ENCODE measurements at regions not wholly inside any gene's neighbourhood (a gene's known extent, or its start where the extent isn't known, plus 50 kb on each side); places are given as distances from the start of the nearest gene placed in this dataset.

DNA sequence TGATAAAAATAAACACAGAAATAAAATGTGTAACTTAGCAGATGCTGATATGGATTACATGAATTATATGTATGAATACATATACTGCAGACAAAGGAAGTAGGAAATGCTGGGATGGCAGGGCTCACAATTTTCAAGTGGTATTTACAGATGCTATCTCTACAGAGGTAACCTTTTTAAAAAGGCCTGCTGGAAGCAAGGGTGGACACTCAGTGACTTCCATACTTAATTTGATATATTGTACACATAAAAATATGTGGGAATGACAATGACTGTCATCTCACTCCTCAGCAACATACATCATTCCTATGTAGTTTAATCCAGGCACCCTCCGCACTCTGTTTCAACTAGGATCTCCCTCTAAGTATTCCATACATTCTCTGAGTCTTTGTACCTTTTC, 452.9 kb downstream of the DTHD1 start:
- no peak for DNase-seq

DNA sequence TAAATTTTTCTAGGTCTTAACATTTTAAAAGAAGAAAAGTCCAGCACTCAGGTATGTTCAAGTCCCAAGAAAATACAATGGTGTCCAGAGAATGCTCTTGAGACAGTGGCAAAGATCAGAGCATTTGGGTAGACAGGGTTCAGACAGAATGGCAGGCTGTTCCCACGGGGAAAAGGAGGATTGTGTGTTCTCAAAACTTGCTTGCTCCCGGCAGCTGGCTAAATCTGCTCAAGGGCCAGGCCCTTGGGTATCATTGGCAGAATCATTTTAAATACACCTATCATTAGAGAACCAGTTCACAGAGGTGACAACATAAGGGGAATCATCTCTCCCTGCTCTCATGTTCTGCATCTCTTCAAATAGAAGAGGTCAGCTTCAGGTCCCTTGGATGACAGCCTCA, 456.3 kb downstream of the DTHD1 start:
- no peak for DNase-seq

DNA sequence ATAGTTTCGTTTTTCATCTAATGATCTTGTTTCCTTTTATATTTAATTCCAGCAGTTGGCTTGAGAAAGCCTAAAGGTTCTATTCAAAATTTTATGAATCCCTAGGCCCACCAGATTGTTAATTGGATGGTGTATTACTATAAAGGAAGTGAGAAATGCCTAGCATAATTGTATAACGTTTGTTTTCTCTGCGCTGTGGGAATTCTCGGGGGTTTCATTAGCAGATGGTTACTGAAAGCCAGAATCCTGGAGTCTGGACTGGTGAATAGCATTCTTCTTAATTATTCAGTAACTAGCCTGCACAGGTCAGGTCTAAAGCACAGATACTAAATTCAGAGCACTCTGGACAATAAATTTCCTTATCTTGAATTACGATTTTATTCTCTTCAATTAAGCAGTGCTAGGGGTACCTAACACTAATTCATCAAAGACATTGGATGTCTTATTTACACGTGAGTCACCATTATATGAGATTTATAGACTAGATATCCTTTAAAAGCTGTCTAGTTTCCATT, 459.4 kb downstream of the DTHD1 start:
- DNase-seq: no peak

DNA sequence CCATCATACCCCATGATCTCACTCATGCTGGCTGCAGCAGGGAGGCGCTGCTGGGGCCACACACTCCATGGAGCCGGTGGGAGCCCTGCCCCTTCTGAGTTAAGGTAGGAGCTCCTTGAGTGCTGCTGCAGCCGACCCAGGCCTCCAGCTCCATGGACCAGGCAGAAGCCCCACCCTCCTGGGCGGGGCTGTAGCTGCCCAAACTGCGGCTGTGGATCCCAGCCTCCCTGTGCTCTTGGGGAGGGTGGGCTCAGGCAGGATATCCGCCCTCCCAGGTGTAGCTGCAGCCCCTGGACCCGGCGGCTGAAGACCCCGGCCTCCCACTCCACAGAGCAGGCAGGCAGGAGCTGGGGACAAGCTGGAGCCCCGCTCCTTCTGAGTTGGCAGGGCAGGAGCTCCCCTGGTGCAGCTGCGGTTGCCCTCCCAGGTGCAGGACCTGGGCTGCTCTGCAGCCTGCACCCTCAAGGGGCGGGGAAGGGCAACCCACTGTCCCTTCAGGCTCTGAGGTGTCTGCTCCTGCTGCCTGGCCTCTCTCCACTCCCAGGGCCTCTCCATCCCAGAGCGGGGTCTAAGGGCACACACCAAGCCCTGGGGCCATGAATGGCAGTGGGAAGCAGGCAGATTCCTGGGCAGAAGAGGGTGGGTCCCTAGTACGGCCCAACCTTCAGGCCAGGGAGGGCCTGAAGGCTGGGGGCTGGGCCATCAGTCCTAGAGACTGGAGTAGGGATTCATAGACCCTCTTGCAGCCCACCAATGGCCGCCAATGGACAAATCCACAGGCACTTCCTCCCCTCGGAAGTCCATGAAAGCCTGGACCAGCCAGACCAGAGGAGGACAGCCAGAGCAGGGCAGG, 466.1 kb downstream of the DTHD1 start:
- DNase-seq: no peak

DNA sequence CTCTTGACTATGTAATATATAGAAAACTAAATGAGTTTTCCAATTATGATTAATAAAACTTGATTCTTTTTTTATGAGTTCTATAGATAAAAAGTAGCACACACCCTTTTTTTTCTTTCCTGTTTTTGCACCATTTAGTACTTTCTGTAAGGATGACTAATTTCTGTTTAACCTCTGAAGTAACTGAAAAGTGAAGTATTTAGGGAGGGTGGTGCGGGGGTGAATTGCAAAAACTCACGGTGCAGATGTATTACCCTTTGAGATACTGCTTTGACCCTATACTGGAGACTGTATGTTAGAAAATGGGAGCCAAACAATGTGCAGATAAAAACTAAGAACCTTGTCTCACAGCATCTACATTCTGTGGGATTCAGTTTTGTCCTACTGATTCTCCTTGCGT, 471.6 kb downstream of the DTHD1 start:
- no peak for DNase-seq

DNA sequence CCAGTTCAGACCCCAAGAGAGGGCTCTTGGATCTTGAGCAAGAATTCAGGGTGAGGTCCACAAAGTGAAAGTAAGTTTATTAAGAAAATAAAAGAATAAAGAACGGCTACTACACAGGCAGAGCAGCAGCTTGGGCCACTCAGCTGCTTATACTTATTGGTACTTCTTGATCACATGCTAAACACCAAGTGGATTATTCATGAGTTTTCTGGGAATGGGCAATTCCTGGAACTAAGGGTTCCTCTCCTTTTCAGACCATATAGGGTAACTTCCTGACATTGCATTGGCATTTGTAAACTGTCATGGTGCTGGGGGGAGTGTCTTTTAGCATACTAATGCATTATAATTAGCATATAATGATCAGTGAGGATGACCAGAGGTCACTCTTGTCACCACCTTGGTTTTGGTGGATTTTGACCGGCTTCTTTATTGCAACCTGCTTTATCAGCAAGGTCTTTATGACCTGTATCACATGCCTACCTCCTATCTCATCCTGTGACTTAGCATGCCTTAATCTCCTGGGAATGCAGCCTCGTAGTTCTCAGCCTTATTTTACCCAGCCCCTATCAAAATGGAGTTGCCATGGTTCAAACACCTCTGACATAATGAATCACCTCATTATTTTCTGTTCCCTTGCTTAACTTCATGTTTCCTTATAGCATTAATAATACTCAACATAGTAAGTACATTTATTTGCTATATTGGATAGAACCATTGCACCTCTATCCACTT, 476.3 kb downstream of the DTHD1 start:
- DNase-seq: no peak

DNA sequence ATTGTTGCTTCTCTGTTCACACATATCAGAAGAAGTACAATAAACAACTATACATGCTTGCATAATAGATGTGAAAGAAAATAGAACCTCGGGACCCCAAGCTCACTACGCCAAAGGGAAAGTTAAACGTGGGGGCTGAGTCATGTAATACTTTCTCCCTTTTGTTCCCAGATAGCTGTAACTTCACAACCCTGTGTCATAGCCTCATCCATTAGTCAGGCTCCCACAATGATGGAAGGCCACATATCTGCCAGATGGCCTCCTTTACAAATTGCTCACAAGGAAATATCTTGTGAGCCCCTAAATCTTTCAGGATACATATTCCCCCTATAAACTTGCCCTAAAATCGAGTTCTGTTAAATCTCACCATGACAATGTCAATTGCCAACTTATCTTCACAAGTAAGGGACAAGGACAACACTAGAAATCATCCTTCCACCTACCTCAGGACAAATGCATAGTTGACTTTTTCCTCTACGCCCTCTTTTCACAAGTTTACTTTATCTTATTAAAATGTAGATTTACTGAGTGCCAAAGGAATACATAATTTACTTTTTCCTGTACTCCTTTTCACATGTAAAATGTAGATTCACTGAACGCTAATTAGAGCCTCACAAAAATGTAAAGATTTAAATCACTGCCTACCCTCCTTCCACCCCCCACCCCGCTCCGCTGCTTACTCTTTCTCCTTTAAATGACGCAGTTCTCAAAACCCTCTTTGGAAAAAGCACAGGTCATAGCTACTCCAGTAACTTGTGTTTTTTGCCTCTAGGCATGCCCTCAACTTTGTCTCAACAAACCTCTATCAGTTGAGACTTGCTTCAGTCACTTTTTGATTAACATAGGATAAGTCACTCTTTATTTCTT, 477.1 kb downstream of the DTHD1 start:
- no peak for DNase-seq

DNA sequence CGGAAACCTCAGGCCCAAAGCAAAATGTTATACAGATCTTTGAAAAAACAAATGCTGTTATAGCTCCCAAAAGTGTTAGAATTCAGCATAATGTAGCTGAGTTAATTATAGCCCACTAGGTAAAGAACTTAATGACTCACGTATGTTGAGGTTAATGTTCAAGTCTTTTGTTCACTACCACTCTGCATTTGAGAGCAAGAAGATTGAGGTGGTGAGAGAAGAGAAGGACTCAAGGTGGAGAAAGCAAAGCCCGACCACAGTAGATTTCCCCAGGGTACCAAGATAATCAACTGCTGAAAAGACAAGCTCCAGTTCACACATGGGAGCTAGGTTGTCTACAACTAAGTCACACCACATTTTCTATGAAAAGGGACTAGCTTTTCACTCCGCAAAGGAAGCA, 480.2 kb downstream of the DTHD1 start:
- DNase-seq: no peak

DNA sequence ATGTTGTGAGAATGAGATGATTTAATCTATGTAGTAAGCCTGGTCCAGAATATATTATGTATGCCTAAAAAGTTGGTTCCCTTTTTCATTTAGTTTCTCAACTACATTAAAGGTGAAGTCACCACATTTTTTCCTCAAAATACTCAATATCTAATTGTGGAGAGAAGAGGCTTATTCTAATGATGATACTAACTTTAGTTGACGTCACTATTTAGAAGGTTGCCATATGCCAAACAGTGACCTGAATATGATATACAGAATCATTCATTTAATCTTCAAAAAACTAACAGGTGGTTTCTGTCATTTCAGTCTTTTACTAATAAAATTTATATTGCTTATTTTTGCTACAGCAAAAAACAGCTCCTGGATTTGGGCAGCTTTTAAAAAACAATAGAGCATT, 480.7 kb upstream of the NWD2 start:
- DNase-seq: no peak

DNA sequence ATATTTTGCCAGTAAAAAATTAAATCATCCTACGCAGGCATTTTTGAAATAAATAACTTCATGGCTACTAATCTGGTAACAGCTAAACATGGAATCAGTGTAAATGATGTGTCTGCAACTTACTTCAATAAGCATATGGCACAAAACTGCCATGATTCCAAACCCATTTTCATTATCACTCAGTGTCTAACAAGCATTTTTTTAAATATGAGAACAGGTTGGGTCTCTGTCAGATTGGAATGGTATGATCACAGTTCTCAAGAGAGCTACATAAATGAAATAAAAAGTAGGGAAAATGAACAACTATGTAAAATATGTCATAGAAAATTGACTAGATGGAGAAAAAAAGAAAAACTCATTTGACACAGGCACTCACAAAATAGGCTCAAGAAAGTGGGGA, 476.9 kb upstream of the NWD2 start:
- no peak for DNase-seq

DNA sequence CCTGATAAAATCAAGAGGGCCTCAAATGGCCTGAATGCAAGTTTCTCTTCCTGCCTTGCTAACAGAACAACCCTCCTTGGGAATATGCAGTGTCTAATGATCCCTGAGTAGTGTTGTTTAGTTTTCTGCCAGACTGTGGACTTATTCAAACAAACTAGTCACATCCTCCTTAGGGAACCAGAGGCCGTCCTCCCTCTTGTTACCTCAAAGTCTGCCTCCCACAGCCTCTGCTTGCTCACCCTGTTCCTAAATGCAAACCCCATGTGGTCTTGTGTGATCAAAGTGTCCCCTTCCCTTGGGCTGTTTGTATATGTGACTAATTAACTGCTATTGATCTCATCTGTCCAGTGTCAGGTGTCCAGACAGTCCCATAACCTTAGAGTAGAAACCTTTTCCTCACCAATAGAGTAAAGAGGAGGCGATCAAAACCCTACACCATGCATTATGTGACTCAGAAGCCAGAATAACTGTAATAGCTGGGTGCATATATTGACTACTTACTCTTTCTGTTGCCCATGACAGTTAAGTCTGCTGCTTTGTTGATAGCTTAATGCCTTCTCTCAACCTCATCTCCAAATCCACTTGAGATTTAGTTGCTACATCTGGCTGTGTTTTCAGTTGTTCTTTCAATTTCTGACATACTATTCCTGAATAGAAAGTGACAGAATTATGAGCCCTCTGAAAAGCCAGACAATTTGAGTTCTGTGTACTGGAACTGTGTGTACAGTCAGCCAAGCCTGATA, 473.0 kb upstream of the NWD2 start:
- DNase-seq: no peak

DNA sequence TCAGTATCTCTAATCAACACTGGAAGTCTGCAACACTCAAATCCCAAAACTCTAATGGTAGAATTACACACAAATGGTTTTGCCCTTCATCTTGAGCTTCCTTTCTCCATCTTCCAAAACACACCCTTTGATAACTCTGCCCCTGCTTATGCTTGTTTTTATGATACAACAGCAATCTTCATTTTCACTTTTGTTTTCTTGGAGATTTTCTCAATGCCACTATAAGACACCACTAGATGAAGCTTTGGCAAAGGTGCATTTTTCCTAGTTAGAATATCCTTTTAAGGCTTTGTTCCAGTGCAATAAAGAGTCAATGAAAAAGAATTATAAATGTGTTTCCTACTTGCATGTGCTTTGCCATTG, 472.4 kb upstream of the NWD2 start:
- DNase-seq: no peak

DNA sequence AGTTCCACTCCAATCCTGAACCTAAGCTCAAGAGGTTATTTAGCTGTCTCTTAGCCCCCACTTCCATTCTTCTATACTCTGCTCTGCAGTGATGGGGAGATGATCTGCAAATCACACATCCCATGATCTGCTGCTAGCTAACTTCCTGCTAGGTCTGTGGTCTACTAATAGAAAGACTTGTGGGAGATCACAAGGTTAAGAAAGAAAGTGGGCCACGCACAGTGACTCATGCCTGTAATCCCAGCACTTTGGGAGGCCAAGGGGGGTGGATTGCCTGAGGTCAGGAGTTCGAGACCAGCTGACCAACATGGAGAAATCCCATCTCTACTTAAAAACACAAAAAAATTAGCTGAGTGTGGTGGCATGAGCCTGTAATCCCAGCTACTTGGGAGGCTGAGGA, 471.1 kb upstream of the NWD2 start:
- DNase-seq: no peak

DNA sequence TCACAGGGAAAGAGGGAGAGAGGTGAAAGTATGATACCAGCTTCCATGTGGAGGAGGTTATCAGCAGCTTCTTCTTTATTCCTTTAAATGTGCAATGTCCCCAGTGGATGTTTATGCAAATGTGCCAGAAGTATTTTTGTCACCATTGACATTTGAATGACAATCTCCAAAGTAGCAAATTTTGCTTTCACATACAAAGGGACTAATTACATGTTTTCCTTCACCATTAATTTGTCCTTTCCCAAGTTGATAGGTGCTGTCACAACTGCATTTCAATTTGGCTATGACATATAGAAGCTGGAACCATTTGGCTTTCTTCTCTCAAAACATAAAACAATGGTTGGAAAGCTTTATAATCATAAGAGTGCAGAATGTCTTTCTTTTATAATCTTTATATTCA, 469.0 kb upstream of the NWD2 start:
- no peak for DNase-seq

DNA sequence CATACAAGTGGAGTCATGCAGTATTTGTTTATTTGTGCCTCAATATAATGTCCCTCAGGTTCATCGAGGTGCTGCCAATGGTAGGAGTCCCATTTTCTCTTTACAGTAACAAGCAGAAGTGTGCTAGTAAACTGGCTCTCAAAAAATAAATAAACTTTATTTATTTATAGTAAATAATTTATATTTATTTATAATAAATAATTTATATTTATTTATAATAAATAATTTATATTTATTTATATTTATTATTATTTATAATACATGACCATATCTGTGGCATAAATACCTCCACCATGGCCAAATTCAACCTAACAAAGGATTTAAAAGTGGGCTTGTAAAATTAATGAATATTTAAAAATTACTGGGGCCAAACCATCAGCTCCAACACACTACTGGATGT, 464.9 kb upstream of the NWD2 start:
- no peak for DNase-seq

DNA sequence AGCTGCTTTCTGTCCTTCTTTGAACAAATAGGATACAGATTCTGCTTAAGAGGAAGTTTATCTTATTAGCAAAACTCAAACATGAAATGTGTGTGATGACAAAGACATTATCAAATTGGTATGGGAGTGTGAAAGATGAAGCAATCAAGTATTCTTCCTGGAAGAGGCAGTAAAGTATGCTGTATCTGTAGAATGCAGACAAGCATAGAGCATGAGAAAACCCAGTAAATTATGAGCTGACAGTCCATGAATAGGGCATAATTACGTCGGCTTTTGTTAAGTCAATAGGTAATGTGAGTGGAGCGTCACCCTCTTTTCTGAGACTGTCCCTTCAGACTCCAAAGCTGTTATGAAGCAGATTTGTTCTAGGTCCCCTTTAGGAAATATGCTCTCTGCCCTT, 458.6 kb upstream of the NWD2 start:
- no peak for DNase-seq

DNA sequence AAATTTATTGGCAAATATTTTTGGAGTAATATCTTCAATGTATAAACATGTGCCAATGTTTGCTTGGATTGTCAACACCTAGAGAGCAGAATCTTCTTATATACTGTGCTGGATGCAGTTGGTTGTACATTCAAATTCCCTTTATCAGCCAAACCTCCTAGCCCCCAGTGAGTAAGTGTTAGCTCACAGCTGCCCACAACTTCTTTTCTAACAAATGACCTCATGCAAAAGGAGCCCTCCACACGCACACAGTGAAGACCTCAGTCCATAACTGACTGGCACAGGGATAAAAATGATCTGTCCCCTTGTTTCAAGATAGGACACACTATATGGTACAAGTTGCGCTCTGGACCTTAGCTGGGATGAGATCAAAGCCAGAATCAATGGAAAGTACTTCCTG, 458.0 kb upstream of the NWD2 start:
- DNase-seq: no peak

DNA sequence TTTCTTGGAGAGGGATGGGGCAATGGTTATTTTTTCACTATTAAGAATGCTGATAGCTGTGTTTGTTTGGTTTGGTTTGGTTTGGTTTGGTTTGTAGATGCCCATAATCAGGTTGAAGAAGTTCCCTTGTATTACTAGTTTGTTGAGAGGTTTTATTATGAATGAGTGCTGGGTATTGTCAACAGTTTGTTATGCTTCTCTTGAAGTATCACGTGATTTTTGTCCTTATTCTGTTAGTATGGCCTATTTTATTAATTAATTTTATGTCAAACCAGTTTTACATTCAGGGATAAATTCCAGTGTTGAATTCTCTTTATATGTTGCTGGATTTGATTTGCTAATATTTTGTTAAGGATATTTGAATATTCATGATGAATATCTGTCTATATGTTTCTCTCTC, 449.8 kb upstream of the NWD2 start:
- DNase-seq: no peak

DNA sequence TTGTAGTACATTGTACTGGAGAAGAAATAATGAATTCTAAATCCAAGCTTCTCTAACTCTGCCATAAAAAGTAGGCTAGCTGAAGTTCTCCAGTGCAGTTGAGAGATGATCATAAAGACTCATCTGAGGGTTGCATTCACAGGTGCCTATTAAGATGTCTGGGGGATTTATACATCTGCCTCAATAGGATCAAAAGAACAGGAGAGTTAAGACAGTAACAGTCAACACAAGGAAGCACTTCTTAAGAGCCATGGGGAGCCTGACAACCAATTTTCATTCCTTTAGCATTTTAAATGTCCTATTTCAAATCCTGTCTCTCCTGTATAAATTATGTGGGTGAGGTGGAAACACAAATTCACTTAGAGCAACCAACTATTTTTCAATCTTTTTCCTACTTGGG, 432.4 kb upstream of the NWD2 start:
- DNase-seq: no peak

DNA sequence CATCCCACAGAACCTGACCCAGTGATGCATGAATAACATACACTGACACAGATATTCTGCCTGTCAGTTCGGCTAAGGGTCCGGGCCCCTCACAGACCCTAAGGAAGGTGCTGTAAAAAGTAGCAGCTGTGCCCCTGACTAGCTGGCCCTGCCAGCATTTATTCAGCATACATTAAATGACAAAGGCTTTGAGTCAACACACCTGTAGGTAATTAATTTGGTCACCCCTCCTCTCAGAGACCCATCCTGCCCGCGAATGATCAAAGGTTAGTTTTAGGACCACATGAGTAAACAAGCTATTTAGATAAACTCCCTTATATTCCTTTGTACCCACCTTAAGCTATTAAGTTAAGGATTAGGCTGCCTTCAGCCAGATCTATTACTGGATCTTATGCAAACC, 429.0 kb upstream of the NWD2 start:
- DNase-seq: no peak

DNA sequence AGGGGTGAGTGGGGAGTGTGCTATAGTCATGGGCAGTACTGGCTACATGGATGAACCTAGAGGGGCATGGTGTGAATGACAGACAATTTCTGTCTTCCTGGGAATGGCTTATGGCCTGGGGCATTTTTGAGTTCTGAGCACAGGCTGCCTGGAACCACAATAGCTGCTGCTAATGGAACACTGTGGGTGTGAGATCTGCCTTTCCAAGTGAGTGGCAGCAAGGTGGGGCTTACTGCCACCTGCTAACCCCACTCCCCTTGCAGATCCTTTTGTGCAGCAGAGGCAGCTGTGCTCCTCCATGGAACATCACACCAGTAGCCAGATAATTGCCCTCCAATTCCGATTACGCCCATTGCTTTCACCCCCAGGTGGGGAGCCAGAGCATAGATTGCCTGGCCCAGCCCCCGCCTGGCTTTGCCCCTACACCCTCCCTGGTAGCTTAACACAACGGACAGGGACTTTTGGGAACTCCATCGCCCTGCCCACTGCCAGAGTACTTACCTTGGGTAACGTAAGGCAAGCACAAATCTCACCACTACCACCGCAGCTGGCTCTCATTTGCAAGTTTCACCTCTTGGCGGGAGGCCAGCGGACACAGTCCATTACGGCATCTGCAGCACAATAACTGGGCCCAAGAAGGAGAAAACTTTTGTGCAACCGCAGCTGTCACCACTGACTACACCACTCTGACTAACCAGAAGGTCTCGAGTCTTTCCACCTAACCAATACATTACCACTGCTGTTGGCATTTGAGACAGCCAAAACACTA, 421.2 kb upstream of the NWD2 start:
- DNase-seq: no peak

DNA sequence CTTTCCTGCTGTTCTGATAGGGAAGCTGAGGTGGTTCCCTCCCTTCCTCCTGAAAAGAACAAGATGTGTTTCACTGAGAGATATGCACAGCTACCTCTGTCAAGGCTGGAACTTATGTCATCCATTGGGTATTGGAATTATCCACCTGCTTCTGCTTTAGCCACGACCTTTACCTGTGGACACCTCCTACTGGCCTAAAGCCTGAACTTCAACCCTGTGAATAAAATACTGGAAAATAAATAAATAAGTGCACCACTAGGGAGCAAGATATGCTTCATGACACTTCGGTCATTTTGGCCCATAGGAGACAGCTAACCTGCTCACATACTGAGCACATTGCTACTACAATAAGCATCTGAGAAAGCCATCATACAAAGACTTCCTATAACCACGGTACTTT, 419.9 kb upstream of the NWD2 start:
- no peak for DNase-seq
